GM11168 (cell line): ENCODE measurements at regions not wholly inside any gene's neighbourhood (a gene's known extent, or its start where the extent isn't known, plus 50 kb on each side); places are given as distances from the start of the nearest gene placed in this dataset.

Experiments
- in situ Hi-C: fragments of 300-500 bp; cut with MboI; formaldehyde crosslinking; loops from one replicate; pipeline ENCODE4 v1.12.0; 2022; ENCODE audit warnings: low sequenced_read_pairs; ENCODE audit not compliant: unreplicated experiment

GRCh38 chr7:86949779-86950260 lies 109.6 kb downstream of the ELAPOR2 start:
- in situ Hi-C loops, result loop anchor here (25.0 kb wide), 2 partner anchors 287 to 462 kb away; no protein-coding TSS in a partner anchor

GRCh38 chr7:86949052-86949778 lies 110.2 kb downstream of the ELAPOR2 start:
- in situ Hi-C loops, result loop anchor here (25.0 kb wide), 2 partner anchors 288 to 463 kb away; no protein-coding TSS in a partner anchor

- in situ Hi-C loops, result loop anchor here (25.0 kb wide), 2 partner anchors 289 to 464 kb away; no protein-coding TSS in a partner anchor
Observed at GRCh38 chr7:86947929-86948328, 111.5 kb downstream of the ELAPOR2 start.

GRCh38 chr7:86943447-86943846 lies 116.0 kb downstream of the ELAPOR2 start:
- in situ Hi-C loops, result loop anchor here (5.0 to 25.0 kb wide), 3 partner anchors 109 to 469 kb away; no protein-coding TSS in a partner anchor

- in situ Hi-C loops, result loop anchor here (5.0 to 25.0 kb wide), 3 partner anchors 109 to 469 kb away; no protein-coding TSS in a partner anchor
Observed at GRCh38 chr7:86942995-86943394, 116.5 kb downstream of the ELAPOR2 start.

GRCh38 chr7:86942081-86942480 lies 117.4 kb downstream of the ELAPOR2 start:
- in situ Hi-C loops, result loop anchor here (5.0 to 25.0 kb wide), 3 partner anchors 110 to 470 kb away; no protein-coding TSS in a partner anchor

GRCh38 chr7:86939197-86939814 lies 120.1 kb downstream of the ELAPOR2 start:
- in situ Hi-C loops, result loop anchor here (5.0 to 25.0 kb wide), 3 partner anchors 208 to 473 kb away; no protein-coding TSS in a partner anchor

- in situ Hi-C loops, result loop anchor here (5.0 to 25.0 kb wide), 3 partner anchors 210 to 475 kb away; no protein-coding TSS in a partner anchor
Observed at GRCh38 chr7:86937363-86937878, 122.0 kb downstream of the ELAPOR2 start.

GRCh38 chr7:86933295-86933845 lies 126.1 kb downstream of the ELAPOR2 start:
- in situ Hi-C loops, result loop anchor here (25.0 kb wide), 2 partner anchors 304 to 479 kb away; no protein-coding TSS in a partner anchor

- in situ Hi-C loops, result loop anchor here (25.0 kb wide), 2 partner anchors 305 to 480 kb away; no protein-coding TSS in a partner anchor
Observed at GRCh38 chr7:86932038-86932512, 127.4 kb downstream of the ELAPOR2 start.

- in situ Hi-C loops, result loop anchor here (25.0 kb wide), 2 partner anchors 306 to 481 kb away; no protein-coding TSS in a partner anchor
Observed at GRCh38 chr7:86931439-86931838, 128.0 kb downstream of the ELAPOR2 start.

GRCh38 chr7:86930554-86931307 lies 128.7 kb downstream of the ELAPOR2 start:
- in situ Hi-C loops, result loop anchor here (25.0 kb wide), 2 partner anchors 307 to 482 kb away; no protein-coding TSS in a partner anchor

GRCh38 chr7:86929293-86930109 lies 130.0 kb downstream of the ELAPOR2 start:
- in situ Hi-C loops, result loop anchor here (25.0 kb wide), 2 partner anchors 308 to 483 kb away; no protein-coding TSS in a partner anchor

- in situ Hi-C loops, result loop anchor here (25.0 kb wide), 2 partner anchors 309 to 484 kb away; no protein-coding TSS in a partner anchor
Observed at GRCh38 chr7:86928308-86928707, 131.1 kb downstream of the ELAPOR2 start.

GRCh38 chr7:86926732-86927131 lies 132.7 kb downstream of the ELAPOR2 start:
- in situ Hi-C loops, result loop anchor here (25.0 kb wide), 2 partner anchors 311 to 486 kb away; no protein-coding TSS in a partner anchor

GRCh38 chr7:86925221-86925620 lies 134.2 kb downstream of the ELAPOR2 start:
- in situ Hi-C loops, result loop anchor here (25.0 kb wide), 2 partner anchors 312 to 487 kb away; no protein-coding TSS in a partner anchor

GRCh38 chr7:86923527-86923926 lies 135.9 kb downstream of the ELAPOR2 start:
- in situ Hi-C loops, result no loop called here

- in situ Hi-C loops, result no loop called here
Observed at GRCh38 chr7:86920154-86920553, 139.3 kb downstream of the ELAPOR2 start.
